HEK293 (cell line): ENCODE measurements at regions not wholly inside any gene's neighbourhood (a gene's known extent, or its start where the extent isn't known, plus 50 kb on each side); places are given as distances from the start of the nearest gene placed in this dataset.

Source experiments
- ATF2 ChIP-seq: fragments of 450-650 bp; formaldehyde crosslinking; IDR thresholded peaks from 2 replicates; pipeline ENCODE4 v1.5.1; 2016; ENCODE audit warnings: missing biosample characterization, missing genetic modification characterization, low read depth
- BCL11A ChIP-seq: fragments of 450-650 bp; formaldehyde crosslinking; IDR thresholded peaks from 2 replicates; pipeline ENCODE4 v1.5.1; 2016; ENCODE audit warnings: low read depth, missing biosample characterization, missing genetic modification characterization
- CTCF ChIP-seq: fragments of 450-650 bp; formaldehyde crosslinking; IDR thresholded peaks from 2 replicates; pipeline ENCODE4 v1.5.1; 2016; ENCODE audit warnings: missing biosample characterization, missing genetic modification characterization
- ELK4 ChIP-seq: IDR thresholded peaks from 2 replicates; pipeline ENCODE4 v1.6.1; 2011; ENCODE audit warnings: mild to moderate bottlenecking, low read depth, low read length, borderline replicate concordance
- PRDM10 ChIP-seq: fragments of 450-650 bp; formaldehyde crosslinking; IDR thresholded peaks from 2 replicates; pipeline ENCODE4 v1.5.1; 2016; ENCODE audit warnings: missing biosample characterization, missing genetic modification characterization
- ZBTB26 ChIP-seq: fragments of 450-650 bp; formaldehyde crosslinking; optimal IDR thresholded peaks from 2 replicates; pipeline ENCODE3; 2016; ENCODE audit warnings: missing biosample characterization, mild to moderate bottlenecking, missing genetic modification characterization
- ZNF214 ChIP-seq: fragments of 450-650 bp; formaldehyde crosslinking; IDR thresholded peaks from 2 replicates; pipeline ENCODE4 v1.5.1; 2017; ENCODE audit warnings: missing biosample characterization, mild to moderate bottlenecking, missing genetic modification characterization, borderline replicate concordance
- ZNF274 ChIP-seq, 2 experiments: fragments of 200-500 bp in 1 of 2; fragments of 450-650 bp in 1 of 2; sonication (Bioruptor generic) in 1 of 2; formaldehyde crosslinking in 1 of 2; IDR thresholded peaks; 2 replicates each; pipeline versions ENCODE4 v1.5.1 to v1.6.1; 2014 to 2016; ENCODE audit warnings: borderline replicate concordance in 1 of 2, inconsistent platforms in 1 of 2, low read length in 1 of 2, missing biosample characterization in 1 of 2, missing genetic modification characterization in 1 of 2
- ZNF302 ChIP-seq: fragments of 450-650 bp; formaldehyde crosslinking; IDR thresholded peaks from 2 replicates; pipeline ENCODE4 v1.5.1; 2016; ENCODE audit warnings: missing biosample characterization, missing genetic modification characterization, low read depth
- ZNF449 ChIP-seq: fragments of 450-650 bp; formaldehyde crosslinking; IDR thresholded peaks from 2 replicates; pipeline ENCODE4 v1.5.1; 2017; ENCODE audit warnings: missing biosample characterization, mild to moderate bottlenecking, missing genetic modification characterization, moderate library complexity
- ZNF510 ChIP-seq: fragments of 450-650 bp; formaldehyde crosslinking; IDR thresholded peaks from 2 replicates; pipeline ENCODE4 v1.5.1; 2018; ENCODE audit warnings: mild to moderate bottlenecking, missing genetic modification characterization, missing biosample characterization; ENCODE audit not compliant: insufficient replicate concordance
- ZNF518A ChIP-seq: fragments of 450-650 bp; formaldehyde crosslinking; conservative IDR thresholded peaks from 2 replicates; pipeline ENCODE4 v1.5.1; 2016; ENCODE audit warnings: low read depth, missing biosample characterization, missing genetic modification characterization
- ZNF692 ChIP-seq: fragments of 450-650 bp; formaldehyde crosslinking; IDR thresholded peaks from 2 replicates; pipeline ENCODE4 v1.5.1; 2016; ENCODE audit warnings: missing biosample characterization, missing genetic modification characterization
- ZNF707 ChIP-seq: fragments of 450-650 bp; formaldehyde crosslinking; IDR thresholded peaks from 2 replicates; pipeline ENCODE4 v1.5.1; 2016; ENCODE audit warnings: missing biosample characterization, missing genetic modification characterization

GRCh38 chr2:160977376-160977775, 182.9 kb upstream of the TANK start:
- no peak for TF ChIP-seq ZNF692 (tag by site-specific recombination)
- no peak for TF ChIP-seq CTCF
- TF ChIP-seq ZNF449 = no peak
- no peak for TF ChIP-seq ATF2 (tag by site-specific recombination)
- TF ChIP-seq ZNF214 (tag by site-specific recombination) = no peak
- no peak for TF ChIP-seq BCL11A (tag by site-specific recombination)
- no peak for TF ChIP-seq ZNF518A (tag by site-specific recombination)
- no peak for TF ChIP-seq PRDM10
- TF ChIP-seq ZNF510 (tag by site-specific recombination) = no peak
- TF ChIP-seq ZNF274 (IDR thresholded peaks at IDR 0.05; ENCODE audit: low read length) = no peak
- TF ChIP-seq ZNF274 (tag by site-specific recombination; IDR thresholded peaks at IDR 0.05; ENCODE audit: borderline replicate concordance) = no peak
- TF ChIP-seq ZBTB26 (tag by site-specific recombination) = no peak
- TF ChIP-seq ZNF302 (tag by site-specific recombination) = no peak
- no peak for TF ChIP-seq ZNF707
- TF ChIP-seq ELK4 = no peak
